NCI-H2196 (cell line): ENCODE measurements at regions not wholly inside any gene's neighbourhood (a gene's known extent, or its start where the extent isn't known, plus 50 kb on each side); places are given as distances from the start of the nearest gene placed in this dataset.
"Not testable (repeated sequence)": the region's sequence is repeated elsewhere in the genome, so short reads cannot be mapped to it uniquely, and the experiment has no call there.

Source experiments
- DNase-seq: peaks from one replicate; lab custom pipeline; 2025; ENCODE audit not compliant: unreplicated experiment; lab: John Stamatoyannopoulos, UW

GRCh38 chr21:24628046-24628445 is 979.2 kb downstream of the MRPL39 start:
- DNase-seq: no peak

GRCh38 chr21:24617819-24618218 is 989.5 kb downstream of the MRPL39 start:
- DNase-seq: no peak

- DNase-seq: no peak
These were observed 1013.2 kb downstream of the MRPL39 start for GRCh38 chr21:24594082-24594481.

- DNase-seq: no peak
These were observed 1017.0 kb downstream of the MRPL39 start for GRCh38 chr21:24590261-24590660.

- no peak for DNase-seq
These were observed 1023.8 kb downstream of the MRPL39 start for GRCh38 chr21:24583473-24583872.

GRCh38 chr21:24577301-24577700 is 1030.0 kb downstream of the MRPL39 start:
- DNase-seq: no peak

GRCh38 chr21:24561291-24561690 is 1046.0 kb downstream of the MRPL39 start:
- DNase-seq: no peak

GRCh38 chr21:24552491-24552890 is 1054.8 kb downstream of the MRPL39 start:
- DNase-seq: no peak

- no peak for DNase-seq
These were observed 1061.4 kb downstream of the MRPL39 start for GRCh38 chr21:24545807-24546361.

- DNase-seq: peak; percentile 16
These were observed 1093.1 kb downstream of the MRPL39 start for GRCh38 chr21:24514081-24514733.

GRCh38 chr21:24509131-24509530 is 1098.2 kb downstream of the MRPL39 start:
- no peak for DNase-seq

- no peak for DNase-seq
These were observed 1120.3 kb downstream of the MRPL39 start for GRCh38 chr21:24486973-24487372.

- not testable (repeated sequence) for DNase-seq
These were observed 1123.9 kb downstream of the MRPL39 start for GRCh38 chr21:24483361-24483760.

- DNase-seq: no peak
These were observed 1136.4 kb downstream of the MRPL39 start for GRCh38 chr21:24470852-24471251.

- DNase-seq: no peak
These were observed 1150.9 kb downstream of the MRPL39 start for GRCh38 chr21:24456358-24456757.

- no peak for DNase-seq
These were observed 1157.2 kb downstream of the MRPL39 start for GRCh38 chr21:24450119-24450518.

- no peak for DNase-seq
These were observed 1161.8 kb downstream of the MRPL39 start for GRCh38 chr21:24445517-24445916.

GRCh38 chr21:24444736-24445135 is 1162.5 kb downstream of the MRPL39 start:
- DNase-seq: no peak

- no peak for DNase-seq
These were observed 1171.0 kb downstream of the MRPL39 start for GRCh38 chr21:24436236-24436635.

- DNase-seq: no peak
These were observed 1178.6 kb downstream of the MRPL39 start for GRCh38 chr21:24428591-24429199.

GRCh38 chr21:24424776-24425175 is 1182.5 kb downstream of the MRPL39 start:
- DNase-seq: no peak

GRCh38 chr21:24423546-24423945 is 1183.7 kb downstream of the MRPL39 start:
- no peak for DNase-seq

- DNase-seq: no peak
These were observed 1186.6 kb downstream of the MRPL39 start for GRCh38 chr21:24420689-24421088.
